Left cardiac atrium (tissue), 4 donors: ENCODE measurements at regions not wholly inside any gene's neighbourhood (a gene's known extent, or its start where the extent isn't known, plus 50 kb on each side); places are given as distances from the start of the nearest gene placed in this dataset.
"Not testable (repeated sequence)": the region's sequence is repeated elsewhere in the genome, so short reads cannot be mapped to it uniquely, and the experiment has no call there.

Source experiments
- ATAC-seq, 2 donors: fragments of 200-7000 bp; cut with Tn5 transposase; one replicate each; pipeline ENCODE4 v1.9.1; 2020; ENCODE audit warnings: mild to moderate bottlenecking in 2 of 2, moderate library complexity in 2 of 2
- DNase-seq: peaks from one replicate; pipeline ENCODE4 v3.0.0-alpha.2; 2020
- intact Hi-C, 2 donors: fragments of 100-400 bp; cut with DNase I; formaldehyde crosslinking; loops; one replicate each; pipeline versions ENCODE4 v1.14.1 to v1.15.1; 2022 to 2023
- donor health status: DM: no; HTN: yes; CAD: no.
- donor health status: DM: no; HTN: yes; CAD: no; lungs with severe emphysema.
- donor health status: DM: yes; HTN: yes; CAD: no.
- donor health status: Dilated cardiomyopathy.

DNA sequence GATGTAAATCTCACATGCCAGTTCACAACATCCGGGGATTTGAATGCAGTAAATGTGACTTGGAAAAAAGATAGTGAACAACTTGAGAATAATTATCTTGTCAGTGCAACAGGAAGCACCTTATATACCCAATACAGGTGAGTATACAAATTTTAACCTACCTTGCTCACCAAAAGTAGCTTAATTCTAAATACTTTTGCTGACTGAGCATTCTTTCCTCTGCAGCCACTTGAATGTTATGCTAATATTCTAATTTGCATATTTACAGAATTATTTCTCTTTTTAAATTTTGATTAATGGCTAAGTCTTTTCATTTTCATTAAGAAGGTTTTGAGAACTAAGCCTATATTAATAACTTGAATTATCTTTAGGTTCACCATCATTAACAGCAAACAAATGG, 371.8 kb downstream of the SRGAP2C start:
- ATAC-seq, intact Hi-C loops, DNase-seq: not testable (repeated sequence)

DNA sequence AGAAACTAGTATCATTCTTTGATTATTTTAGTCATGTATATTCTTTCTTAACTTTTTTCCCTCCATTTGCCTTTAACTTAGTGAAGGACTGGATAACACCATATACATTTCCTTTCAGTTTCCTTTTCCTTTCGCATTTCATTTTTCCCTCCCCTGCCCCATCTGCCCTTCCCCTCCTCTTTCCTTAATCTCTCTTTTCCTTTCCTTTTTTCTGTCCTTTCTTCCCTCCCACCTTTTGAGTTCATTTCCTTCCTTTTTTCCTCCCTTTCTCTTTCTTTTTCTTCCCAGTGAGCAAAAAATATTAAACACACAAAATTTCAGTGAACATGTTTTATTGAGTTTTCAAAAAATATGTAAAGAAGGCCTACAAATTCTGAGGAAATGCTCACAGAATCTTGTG, 373.3 kb downstream of the SRGAP2C start:
- DNase-seq, intact Hi-C loops, ATAC-seq: not testable (repeated sequence)

DNA sequence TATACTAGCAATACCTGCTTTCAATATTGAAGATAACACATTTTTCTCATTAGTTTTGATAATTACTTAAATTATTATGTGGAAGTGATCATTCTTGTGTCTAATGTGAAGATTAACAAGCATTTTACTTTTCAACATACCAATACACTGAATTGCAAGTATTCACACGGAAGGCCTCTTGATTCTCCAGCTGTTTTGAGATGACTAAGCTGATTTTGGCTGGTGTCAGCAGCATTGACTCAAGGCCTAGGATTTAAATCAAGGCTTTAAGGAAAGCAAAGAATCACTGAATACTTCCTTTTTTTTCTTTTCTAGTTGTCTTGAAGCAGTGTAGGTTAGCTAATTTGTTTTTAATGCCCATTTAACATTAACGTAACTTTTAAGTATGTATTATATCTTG, 373.7 kb downstream of the SRGAP2C start:
- intact Hi-C loops: no loop called here
- ATAC-seq: peak in 1 of 2 donors; percentile 85
- peak; percentile 17 for DNase-seq

DNA sequence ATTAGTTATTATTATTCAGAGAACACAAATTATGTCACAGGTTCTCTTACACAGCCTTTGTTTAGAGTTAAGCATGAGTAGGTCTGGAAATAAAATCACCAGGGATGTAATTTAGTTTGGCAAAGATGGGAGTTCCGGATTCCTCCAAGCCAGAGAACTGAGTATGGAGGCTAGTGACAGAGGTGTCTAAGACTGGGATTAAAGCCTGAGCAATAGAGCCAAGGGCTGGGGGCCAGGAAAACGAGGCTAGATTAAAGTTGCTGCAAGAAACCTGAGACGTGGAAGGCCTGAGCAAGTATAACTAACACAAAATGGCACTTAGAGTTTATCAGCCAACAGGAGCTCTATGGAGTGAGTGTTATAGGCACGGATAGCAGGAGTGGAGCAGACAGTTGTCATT, 381.6 kb downstream of the SRGAP2C start:
- DNase-seq (no peak), ATAC-seq (peak in 1 of 2 donors; percentile 22)
- intact Hi-C loops: no loop called here

DNA sequence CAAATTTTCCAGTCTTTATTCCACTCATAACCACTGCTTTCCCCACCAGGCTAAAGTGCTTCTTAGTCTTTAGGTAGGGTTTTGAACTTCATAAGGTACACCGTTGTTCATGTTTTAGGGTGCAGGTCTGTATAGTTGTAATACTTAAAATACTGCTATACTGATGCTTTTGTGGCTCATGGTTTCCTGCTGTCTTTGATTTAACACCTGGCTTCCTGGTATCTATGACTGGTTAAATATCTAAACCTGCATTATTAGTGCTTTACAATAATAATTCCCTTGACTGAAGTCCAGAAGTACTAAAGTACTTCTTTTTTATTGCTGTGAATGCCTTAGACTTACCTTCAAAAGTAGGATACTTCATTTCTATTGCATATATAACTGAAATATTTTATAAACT, 384.7 kb downstream of the SRGAP2C start:
- intact Hi-C loops: no loop called here
- no peak for ATAC-seq
- DNase-seq: no peak

DNA sequence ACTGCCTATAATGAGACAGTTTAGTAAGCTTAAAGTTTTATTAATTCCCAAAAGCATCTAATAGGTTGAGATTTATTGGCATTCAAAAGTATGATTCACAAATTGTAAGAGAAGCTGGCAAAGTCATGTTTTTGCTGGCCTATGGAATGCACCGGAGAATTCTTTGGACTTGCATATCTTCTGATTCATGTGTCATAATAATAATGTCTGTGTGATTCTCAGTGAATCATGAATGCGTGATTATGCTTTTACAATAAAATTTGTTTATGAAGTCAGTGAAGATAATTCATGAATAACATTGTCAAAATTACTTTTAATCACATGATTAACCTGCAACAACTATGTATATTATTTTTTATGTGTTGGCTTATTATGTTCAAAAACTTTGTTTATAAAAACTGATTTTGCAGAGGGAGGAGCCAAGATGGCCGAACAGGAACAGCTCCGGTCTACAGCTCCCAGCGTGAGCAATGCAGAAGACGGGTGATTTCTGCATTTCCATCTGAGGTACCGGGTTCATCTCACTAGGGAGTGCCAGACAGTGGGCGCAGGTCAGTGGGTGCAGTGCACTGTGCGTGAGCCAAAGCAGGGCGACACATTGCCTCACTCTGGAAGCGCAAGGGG, 389.2 kb downstream of the SRGAP2C start:
- peak in 1 of 2 donors; percentile 54 for ATAC-seq
- DNase-seq, intact Hi-C loops: not testable (repeated sequence)

DNA sequence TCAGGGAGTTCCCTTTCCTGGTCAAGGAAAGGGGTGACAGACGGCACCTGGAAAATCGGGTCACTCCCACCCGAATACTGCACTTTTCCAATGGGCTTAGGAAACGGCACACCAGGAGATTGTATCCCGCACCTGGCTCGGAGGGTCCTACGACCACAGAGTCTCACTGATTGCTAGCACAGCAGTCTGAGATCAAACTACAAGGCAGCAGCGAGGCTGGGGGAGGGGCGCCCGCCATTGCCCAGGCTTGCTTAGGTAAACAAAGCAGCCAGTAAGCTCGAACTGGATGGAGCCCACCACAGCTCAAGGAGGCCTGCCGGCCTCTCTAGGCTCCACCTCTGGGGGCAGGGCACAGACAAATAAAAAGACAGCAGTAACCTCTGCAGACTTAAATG, 389.7 kb downstream of the SRGAP2C start:
- DNase-seq, intact Hi-C loops, ATAC-seq: not testable (repeated sequence)

DNA sequence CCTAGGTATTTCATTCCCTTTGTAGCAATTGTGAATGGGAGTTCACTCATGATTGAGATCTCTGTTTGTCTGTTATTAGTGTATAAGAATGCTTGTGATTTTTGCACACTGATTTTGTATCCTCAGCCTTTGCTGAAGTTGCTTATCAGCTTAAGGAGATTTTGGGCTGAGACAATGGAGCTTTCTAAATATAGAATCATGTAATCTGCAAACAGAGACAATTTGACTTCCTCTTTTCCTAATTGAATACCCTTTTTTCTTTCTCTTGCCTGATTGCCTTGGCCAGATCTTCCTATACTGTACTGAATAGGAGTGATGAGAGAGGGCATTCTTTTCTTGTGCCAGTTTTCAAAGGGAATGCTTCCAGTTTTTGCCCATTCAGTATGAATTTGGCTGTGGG, 398.1 kb downstream of the SRGAP2C start:
- intact Hi-C loops, DNase-seq, ATAC-seq: not testable (repeated sequence)

DNA sequence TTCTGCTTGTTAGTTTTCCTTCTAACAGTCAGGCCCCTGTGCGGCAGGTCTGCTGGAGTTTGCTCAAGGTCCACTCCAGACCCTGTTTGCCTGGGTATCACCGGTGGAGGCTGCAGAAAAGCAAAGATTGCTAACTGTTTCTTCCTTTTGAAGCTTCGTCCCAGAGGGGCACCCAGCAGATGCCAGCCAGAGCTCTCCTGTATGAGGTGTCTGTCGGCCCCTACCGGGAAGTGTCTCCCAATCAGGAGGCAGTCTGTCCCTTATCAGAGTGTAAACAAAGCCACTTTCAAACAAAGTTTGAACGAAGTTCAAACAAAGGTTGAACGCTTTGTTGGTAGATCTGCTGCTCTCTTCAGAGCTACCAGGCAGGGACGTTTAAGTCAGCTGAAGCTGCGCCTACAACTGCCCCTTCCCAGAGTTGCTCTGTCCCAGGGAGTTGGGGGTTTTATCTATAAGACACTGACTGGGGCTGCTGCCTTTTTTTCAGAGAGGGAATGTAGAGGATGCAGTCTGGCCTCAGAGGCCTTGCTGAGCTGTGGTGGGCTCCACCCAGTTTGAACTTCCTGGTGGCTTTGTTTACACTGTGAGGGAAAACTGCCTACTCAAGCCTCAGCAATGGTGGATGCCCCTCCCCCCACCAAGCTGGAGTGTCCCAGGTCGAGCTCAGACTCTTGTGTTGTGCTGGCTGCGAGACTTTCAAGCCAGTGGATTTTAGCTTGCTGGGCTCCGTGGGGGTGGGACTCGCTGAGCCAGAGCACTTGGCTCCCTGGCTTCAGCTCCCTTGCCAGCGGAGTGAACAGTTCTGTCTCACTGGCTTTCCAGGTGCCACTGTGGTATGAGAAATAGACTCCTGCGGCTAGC, 401.8 kb downstream of the SRGAP2C start:
- intact Hi-C loops: no loop called here
- no peak for DNase-seq
- ATAC-seq: no peak

DNA sequence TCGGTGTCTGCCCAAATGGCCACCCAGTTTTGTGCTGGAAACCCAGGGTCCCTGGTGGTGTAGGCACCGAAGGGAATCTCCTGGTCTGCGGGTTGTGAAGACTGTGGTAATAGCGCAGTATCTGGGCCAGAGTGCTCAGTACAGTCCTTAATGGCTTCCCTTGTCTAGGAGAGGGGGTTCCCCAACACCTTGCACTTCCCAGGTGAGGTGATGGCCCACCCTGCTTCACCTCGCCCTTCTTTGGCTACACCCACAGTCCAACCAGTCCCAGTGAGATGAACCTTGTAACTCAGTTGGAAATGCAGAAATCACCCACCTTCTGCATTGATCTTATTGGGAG, 402.4 kb downstream of the SRGAP2C start:
- ATAC-seq: no peak
- DNase-seq: no peak
- intact Hi-C loops: no loop called here

DNA sequence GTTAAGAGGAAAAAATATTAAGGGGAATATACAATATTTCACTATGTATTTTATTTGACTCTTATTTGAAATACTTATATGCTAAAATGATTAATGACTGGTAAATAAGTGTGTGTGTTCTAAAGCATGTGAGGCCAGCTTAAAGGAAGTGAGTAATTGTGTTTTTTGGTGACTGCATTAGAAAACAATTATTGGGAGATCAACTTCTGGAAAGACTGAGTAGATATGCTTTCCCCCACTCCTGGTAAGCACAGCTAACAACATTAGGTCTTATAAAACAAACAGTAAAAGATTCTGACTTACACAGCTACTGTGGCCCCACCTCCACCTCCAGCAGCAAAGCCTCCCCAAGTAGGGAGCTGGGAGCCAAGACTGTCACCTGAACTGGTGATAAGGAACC, 403.0 kb downstream of the SRGAP2C start:
- no peak for ATAC-seq
- intact Hi-C loops: no loop called here
- no peak for DNase-seq

DNA sequence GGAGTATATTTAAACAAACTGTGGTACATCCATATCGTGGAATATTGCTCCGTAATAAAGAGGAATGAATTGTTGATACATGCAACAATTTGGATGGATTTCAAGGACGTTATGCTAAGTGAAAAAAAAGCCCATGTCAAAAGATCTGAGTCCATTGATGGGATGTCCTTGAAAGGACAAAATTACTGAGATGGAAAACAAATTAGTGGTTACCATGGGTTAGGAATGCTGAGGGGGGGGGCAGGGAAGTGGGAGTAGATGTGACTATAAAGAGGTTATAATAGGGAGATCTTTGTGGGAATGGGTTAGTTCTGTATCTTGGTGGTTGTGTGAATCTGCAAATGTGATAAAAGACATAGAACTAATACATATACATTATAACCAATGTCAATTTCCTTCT, 409.3 kb downstream of the SRGAP2C start:
- no peak for DNase-seq
- intact Hi-C loops: no loop called here
- no peak for ATAC-seq

DNA sequence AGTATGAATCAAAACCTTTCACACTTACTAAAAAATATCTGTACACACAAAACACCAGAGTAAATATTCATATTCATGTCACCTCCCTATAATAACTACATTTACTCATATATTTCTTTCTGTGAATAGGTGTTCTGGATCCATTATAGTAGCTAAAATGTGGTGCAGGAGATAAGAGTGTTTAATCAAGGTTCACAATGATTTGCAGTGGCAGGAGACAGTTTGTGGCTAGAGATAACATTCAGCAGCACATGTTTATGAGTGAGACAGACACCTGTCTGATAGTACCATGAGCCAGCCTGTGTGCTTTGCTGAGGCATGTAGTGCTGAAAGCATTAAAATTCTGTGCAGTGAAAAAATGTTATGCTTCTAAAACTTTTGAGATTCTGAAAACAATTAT, 410.3 kb downstream of the SRGAP2C start:
- DNase-seq (no peak), ATAC-seq (no peak)
- intact Hi-C loops: no loop called here

DNA sequence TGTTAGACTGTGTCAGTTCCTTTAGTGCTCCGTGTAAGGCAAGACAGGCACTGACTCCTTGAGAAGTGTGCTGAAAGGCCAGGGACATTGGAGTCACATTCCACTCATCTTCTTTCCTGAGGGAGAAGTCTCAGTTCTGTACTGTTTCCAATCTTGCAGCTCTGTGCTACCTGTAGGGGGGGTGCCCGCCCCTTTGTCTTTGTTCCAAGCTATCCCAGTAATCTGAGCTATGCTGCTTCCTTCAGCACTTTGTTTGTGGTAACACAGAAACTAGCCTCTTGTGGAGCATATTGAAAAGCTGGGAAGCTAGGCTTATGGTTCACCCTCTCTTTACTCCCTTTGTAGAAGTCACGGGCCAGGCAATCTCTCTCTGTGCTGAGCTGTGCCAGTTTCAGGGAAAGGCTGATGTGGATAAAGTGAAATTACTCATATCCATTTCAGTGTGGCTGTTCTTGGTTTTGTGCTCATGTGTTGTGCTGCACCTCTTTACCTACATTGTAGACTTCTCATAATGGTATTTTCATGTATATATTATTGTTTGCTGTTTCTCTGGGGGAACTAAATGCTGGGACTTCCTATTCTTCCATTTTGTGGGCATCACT, 420.2 kb downstream of the SRGAP2C start:
- intact Hi-C loops, DNase-seq, ATAC-seq: not testable (repeated sequence)

DNA sequence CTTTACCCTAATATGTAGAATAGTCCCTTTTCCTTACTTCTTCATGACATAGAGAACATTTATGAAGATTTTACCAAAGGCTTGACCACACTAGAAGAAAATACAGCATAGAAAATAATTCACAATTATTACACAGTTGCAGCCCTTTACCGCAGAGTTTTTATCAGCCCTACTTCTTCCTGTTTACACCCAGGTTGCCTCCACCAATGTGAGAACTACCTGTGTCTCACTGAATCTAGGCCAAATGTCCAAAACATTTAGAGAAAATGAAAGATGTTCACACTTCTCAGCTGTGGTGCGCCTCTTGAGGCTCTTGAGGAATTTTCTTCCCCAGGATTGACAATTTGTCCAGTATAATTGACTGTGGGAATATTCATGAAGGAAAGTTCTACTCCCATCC, 422.7 kb downstream of the SRGAP2C start:
- intact Hi-C loops, ATAC-seq, DNase-seq: not testable (repeated sequence)
